ENCODE measurements at regions not wholly inside any gene's neighbourhood (a gene's known extent, or its start where the extent isn't known, plus 50 kb on each side); places are given as distances from the start of the nearest gene placed in this dataset.
"Not testable (repeated sequence)": the region's sequence is repeated elsewhere in the genome, so short reads cannot be mapped to it uniquely, and the experiment has no call there.

- FAIRE-seq = no peak
Observed at GRCh38 chr13:67623630-67624029, 393.5 kb upstream of the PCDH9 start.

GRCh38 chr13:67620665-67621064, 390.5 kb upstream of the PCDH9 start:
- FAIRE-seq = no peak

- no peak for FAIRE-seq
Observed at GRCh38 chr13:67619995-67620380, 389.9 kb upstream of the PCDH9 start.

GRCh38 chr13:67619351-67619994, 389.3 kb upstream of the PCDH9 start:
- no peak for FAIRE-seq

- FAIRE-seq = no peak
Observed at GRCh38 chr13:67614579-67614978, 384.4 kb upstream of the PCDH9 start.

GRCh38 chr13:67614013-67614412, 383.9 kb upstream of the PCDH9 start:
- no peak for FAIRE-seq

GRCh38 chr13:67588607-67589006, 358.5 kb upstream of the PCDH9 start:
- no peak for FAIRE-seq

GRCh38 chr13:67577361-67577760, 347.2 kb upstream of the PCDH9 start:
- FAIRE-seq = no peak

GRCh38 chr13:67574320-67575233, 344.4 kb upstream of the PCDH9 start:
- no peak for FAIRE-seq

GRCh38 chr13:67568205-67568604, 338.1 kb upstream of the PCDH9 start:
- FAIRE-seq = no peak

- no peak for FAIRE-seq
Observed at GRCh38 chr13:67557642-67558241, 327.6 kb upstream of the PCDH9 start.

- no peak for FAIRE-seq
Observed at GRCh38 chr13:67557118-67557517, 327.0 kb upstream of the PCDH9 start.

- no peak for FAIRE-seq
Observed at GRCh38 chr13:67554746-67555452, 324.8 kb upstream of the PCDH9 start.

GRCh38 chr13:67554286-67554685, 324.1 kb upstream of the PCDH9 start:
- no peak for FAIRE-seq

GRCh38 chr13:67549331-67549730, 319.2 kb upstream of the PCDH9 start:
- FAIRE-seq = no peak

GRCh38 chr13:67538906-67539305, 308.8 kb upstream of the PCDH9 start:
- no peak for FAIRE-seq

- no peak for FAIRE-seq
Observed at GRCh38 chr13:67520886-67521285, 290.8 kb upstream of the PCDH9 start.

- no peak for FAIRE-seq
Observed at GRCh38 chr13:67519356-67519755, 289.2 kb upstream of the PCDH9 start.

GRCh38 chr13:67518785-67519184, 288.6 kb upstream of the PCDH9 start:
- no peak for FAIRE-seq

- FAIRE-seq = no peak
Observed at GRCh38 chr13:67515895-67516294, 285.8 kb upstream of the PCDH9 start.

GRCh38 chr13:67509018-67509417, 278.9 kb upstream of the PCDH9 start:
- FAIRE-seq = no peak

- FAIRE-seq = not testable (repeated sequence)
Observed at GRCh38 chr13:67508275-67508674, 278.1 kb upstream of the PCDH9 start.

- FAIRE-seq = no peak
Observed at GRCh38 chr13:67506407-67506806, 276.3 kb upstream of the PCDH9 start.

All from G401.6 (cell line).